HG02763 (cell line): ENCODE measurements at regions not wholly inside any gene's neighbourhood (a gene's known extent, or its start where the extent isn't known, plus 50 kb on each side); places are given as distances from the start of the nearest gene placed in this dataset.

Experiments used
- ATAC-seq: cut with Tn5 transposase; IDR thresholded peaks from one replicate; pipeline ENCODE4 v1.9.1; 2021; ENCODE audit warnings: mild to moderate bottlenecking, moderate library complexity; ENCODE audit not compliant: unreplicated experiment

GRCh38 chr3:147582642-147583041 is 173.5 kb downstream of the ZIC1 start:
- no peak for ATAC-seq

- ATAC-seq = no peak
Observed at GRCh38 chr3:147589016-147589415, 179.9 kb downstream of the ZIC1 start.

- ATAC-seq = no peak
Observed at GRCh38 chr3:147604136-147604535, 195.0 kb downstream of the ZIC1 start.

GRCh38 chr3:147613725-147614124 is 204.6 kb downstream of the ZIC1 start:
- no peak for ATAC-seq

GRCh38 chr3:147614210-147614609 is 205.0 kb downstream of the ZIC1 start:
- ATAC-seq = no peak

- no peak for ATAC-seq
Observed at GRCh38 chr3:147615035-147615434, 205.9 kb downstream of the ZIC1 start.

GRCh38 chr3:147616998-147617619 is 207.9 kb downstream of the ZIC1 start:
- no peak for ATAC-seq

GRCh38 chr3:147618691-147619090 is 209.5 kb downstream of the ZIC1 start:
- no peak for ATAC-seq

GRCh38 chr3:147619921-147620560 is 210.9 kb downstream of the ZIC1 start:
- no peak for ATAC-seq

- ATAC-seq = no peak
Observed at GRCh38 chr3:147620906-147621305, 211.7 kb downstream of the ZIC1 start.

GRCh38 chr3:147630921-147631415 is 221.8 kb downstream of the ZIC1 start:
- no peak for ATAC-seq

- no peak for ATAC-seq
Observed at GRCh38 chr3:147640781-147641180, 231.6 kb downstream of the ZIC1 start.

- no peak for ATAC-seq
Observed at GRCh38 chr3:147645761-147646160, 236.6 kb downstream of the ZIC1 start.

- no peak for ATAC-seq
Observed at GRCh38 chr3:147649475-147649874, 240.3 kb downstream of the ZIC1 start.

- no peak for ATAC-seq
Observed at GRCh38 chr3:147651107-147651778, 242.1 kb downstream of the ZIC1 start.

- ATAC-seq = no peak
Observed at GRCh38 chr3:147652651-147653366, 243.6 kb downstream of the ZIC1 start.

GRCh38 chr3:147653367-147653923 is 244.3 kb downstream of the ZIC1 start:
- no peak for ATAC-seq

- ATAC-seq = no peak
Observed at GRCh38 chr3:147654827-147655226, 245.7 kb downstream of the ZIC1 start.

- no peak for ATAC-seq
Observed at GRCh38 chr3:147655236-147655635, 246.1 kb downstream of the ZIC1 start.

GRCh38 chr3:147656023-147656422 is 246.9 kb downstream of the ZIC1 start:
- no peak for ATAC-seq

- no peak for ATAC-seq
Observed at GRCh38 chr3:147661916-147662315, 252.8 kb downstream of the ZIC1 start.
